ENCODE measurements at regions not wholly inside any gene's neighbourhood (a gene's known extent, or its start where the extent isn't known, plus 50 kb on each side); places are given as distances from the start of the nearest gene placed in this dataset.

DNA sequence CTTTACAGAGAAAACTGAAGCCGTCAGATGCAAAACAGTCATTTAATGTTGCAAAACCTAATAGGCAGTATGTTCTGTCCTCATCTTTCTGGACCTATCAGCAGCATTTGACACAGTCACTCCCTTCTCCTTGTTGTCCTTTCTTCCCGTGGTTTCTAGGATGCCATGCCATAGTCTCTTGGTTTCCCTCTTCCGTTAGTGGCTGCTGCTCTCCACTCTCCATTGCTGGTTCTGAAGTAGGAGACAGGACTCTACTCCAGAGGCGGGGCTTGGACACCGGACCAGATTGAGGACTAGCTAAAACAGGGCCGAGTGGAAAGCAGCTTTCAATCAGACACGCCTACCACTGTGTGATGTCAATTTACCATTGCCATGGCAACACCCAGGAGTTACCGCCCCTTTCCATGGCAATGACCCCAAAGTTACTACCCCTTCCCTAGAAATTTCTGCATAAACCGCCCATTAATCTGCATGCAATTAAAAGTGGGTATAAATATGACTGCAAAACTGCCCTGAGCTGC, 88.8 kb upstream of the CCDC160 start:
- no peaks in the 10 kb centered on the region for H3K27me3 Mint-ChIP-seq (ENCODE audit: low read depth)
- DNase-seq (ENCODE audit: low spot score in 2 of 2, unreplicated experiment in 2 of 2), result no peak
- H3K4me1 Mint-ChIP-seq, result no peaks in the 10 kb centered on the region
- no peak for TF ChIP-seq CTCF (IDR thresholded peaks at IDR 0.05; ENCODE audit: unreplicated experiment)
- no peak overlapping the region for H3K27ac Mint-ChIP-seq
- H3K4me3 Mint-ChIP-seq, result no peak overlapping the region
- peaks cover 10% of the 10 kb centered on the region for H3K9me3 Mint-ChIP-seq
- no peaks in the 10 kb centered on the region for H3K36me3 Mint-ChIP-seq

GRCh38 chrX:134158821-134159512, 78.0 kb upstream of the CCDC160 start:
- no peaks in the 10 kb centered on the region for H3K27me3 Mint-ChIP-seq (ENCODE audit: low read depth)
- no peak for DNase-seq (ENCODE audit: low spot score in 2 of 2, unreplicated experiment in 2 of 2)
- H3K27ac Mint-ChIP-seq, result no peak overlapping the region
- no peaks in the 10 kb centered on the region for H3K4me1 Mint-ChIP-seq
- H3K9me3 Mint-ChIP-seq, result peaks cover 7% of the 10 kb centered on the region
- H3K4me3 Mint-ChIP-seq, result no peak overlapping the region
- H3K36me3 Mint-ChIP-seq, result no peaks in the 10 kb centered on the region
- no peak for TF ChIP-seq CTCF (IDR thresholded peaks at IDR 0.05; ENCODE audit: unreplicated experiment)

- Mint-ChIP-seq H3K27ac (no peak overlapping the region), H3K27me3 (ENCODE audit: low read depth) (no peaks in the 10 kb centered on the region), H3K4me1 (no peaks in the 10 kb centered on the region), H3K9me3 (peaks cover 11% of the 10 kb centered on the region), H3K36me3 (no peaks in the 10 kb centered on the region), H3K4me3 (no peak overlapping the region)
- DNase-seq (ENCODE audit: low spot score in 2 of 2, unreplicated experiment in 2 of 2), result no peak
- TF ChIP-seq CTCF (IDR thresholded peaks at IDR 0.05; ENCODE audit: unreplicated experiment), result no peak
Observed at GRCh38 chrX:134161162-134161561, 75.8 kb upstream of the CCDC160 start.

DNA sequence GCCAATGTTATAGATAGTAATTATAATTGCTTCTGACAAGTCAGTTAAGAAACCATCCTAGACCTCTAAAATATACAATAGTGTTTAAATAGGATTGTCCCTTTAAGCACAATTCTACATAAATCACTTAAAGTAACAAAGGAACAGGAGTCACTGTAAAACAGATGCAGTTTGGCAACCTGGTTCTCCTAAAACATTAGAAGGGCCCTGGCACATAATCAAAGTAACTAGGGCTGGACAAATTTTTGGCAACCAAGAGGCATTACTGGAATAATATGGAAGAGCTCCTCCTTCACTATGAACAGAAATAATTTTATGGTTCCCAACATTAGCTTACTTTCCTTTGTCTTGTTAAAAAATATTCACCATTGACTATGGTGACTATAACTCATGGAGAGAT, 75.0 kb upstream of the CCDC160 start:
- Mint-ChIP-seq H3K4me3 (no peak overlapping the region), H3K9me3 (peaks cover 12% of the 10 kb centered on the region), H3K4me1 (no peaks in the 10 kb centered on the region), H3K36me3 (no peaks in the 10 kb centered on the region), H3K27ac (no peak overlapping the region), H3K27me3 (ENCODE audit: low read depth) (no peaks in the 10 kb centered on the region)
- no peak for TF ChIP-seq CTCF (IDR thresholded peaks at IDR 0.05; ENCODE audit: unreplicated experiment)
- no peak for DNase-seq (ENCODE audit: low spot score in 2 of 2, unreplicated experiment in 2 of 2)

DNA sequence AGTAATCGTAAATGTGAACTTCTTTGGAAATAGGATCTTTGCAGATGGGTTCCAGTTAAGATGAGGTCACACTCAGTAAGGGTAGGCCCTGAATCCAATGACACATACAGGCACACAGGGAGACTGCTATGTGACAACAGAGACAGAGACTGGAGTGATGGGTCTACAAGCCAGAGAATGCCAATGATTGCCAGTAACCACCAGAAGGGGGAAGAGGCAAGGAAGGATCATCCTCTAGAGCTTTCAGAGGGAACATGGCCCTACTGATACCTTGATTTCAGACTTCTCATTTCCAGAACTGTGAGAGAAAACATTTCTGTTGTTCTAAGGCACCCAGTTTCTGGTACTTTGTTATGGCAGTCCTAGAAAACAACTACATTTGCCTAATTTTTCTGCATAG, 73.1 kb upstream of the CCDC160 start:
- Mint-ChIP-seq H3K27ac (no peak overlapping the region), H3K36me3 (no peaks in the 10 kb centered on the region), H3K4me3 (no peak overlapping the region), H3K4me1 (no peaks in the 10 kb centered on the region), H3K27me3 (ENCODE audit: low read depth) (no peaks in the 10 kb centered on the region), H3K9me3 (peaks cover 9% of the 10 kb centered on the region)
- no peak for TF ChIP-seq CTCF (IDR thresholded peaks at IDR 0.05; ENCODE audit: unreplicated experiment)
- no peak for DNase-seq (ENCODE audit: low spot score in 2 of 2, unreplicated experiment in 2 of 2)

Measured in mesothelial cell of epicardium (in vitro differentiated cells).